ENCODE measurements at regions not wholly inside any gene's neighbourhood (a gene's known extent, or its start where the extent isn't known, plus 50 kb on each side); places are given as distances from the start of the nearest gene placed in this dataset.

DNA sequence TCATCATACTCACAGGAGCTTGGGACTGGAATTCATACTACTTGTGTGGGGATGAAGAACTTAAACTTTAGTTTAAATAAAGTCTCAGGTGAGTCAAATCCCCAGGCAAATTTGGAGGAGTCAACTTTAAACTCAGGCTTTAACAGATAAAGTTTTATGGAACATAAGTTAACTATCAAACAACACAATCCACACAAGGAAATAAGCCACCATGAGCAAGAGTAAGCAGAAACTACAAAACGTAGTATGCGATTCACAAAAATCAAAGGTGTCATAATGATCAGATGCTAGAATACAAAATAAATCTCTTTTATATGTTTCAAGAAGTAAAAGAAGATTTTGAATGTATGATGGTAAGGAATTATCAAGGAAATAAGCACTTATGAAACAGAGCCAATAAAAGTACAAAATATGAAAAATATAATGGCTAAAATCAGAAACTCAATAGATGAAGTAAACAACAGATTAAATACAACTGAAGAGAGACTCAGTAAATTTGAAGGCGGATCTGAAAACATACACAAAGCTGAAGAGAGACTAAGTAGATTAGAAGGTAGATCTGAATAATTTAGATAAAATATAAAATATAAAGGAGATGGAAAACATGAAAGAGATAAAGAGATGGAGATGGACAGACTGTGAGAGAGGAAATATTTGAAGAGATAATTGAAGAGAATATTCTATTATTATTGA, 97.5 kb upstream of the TWIST2 start:
- TF ChIP-seq, protein P1, sequence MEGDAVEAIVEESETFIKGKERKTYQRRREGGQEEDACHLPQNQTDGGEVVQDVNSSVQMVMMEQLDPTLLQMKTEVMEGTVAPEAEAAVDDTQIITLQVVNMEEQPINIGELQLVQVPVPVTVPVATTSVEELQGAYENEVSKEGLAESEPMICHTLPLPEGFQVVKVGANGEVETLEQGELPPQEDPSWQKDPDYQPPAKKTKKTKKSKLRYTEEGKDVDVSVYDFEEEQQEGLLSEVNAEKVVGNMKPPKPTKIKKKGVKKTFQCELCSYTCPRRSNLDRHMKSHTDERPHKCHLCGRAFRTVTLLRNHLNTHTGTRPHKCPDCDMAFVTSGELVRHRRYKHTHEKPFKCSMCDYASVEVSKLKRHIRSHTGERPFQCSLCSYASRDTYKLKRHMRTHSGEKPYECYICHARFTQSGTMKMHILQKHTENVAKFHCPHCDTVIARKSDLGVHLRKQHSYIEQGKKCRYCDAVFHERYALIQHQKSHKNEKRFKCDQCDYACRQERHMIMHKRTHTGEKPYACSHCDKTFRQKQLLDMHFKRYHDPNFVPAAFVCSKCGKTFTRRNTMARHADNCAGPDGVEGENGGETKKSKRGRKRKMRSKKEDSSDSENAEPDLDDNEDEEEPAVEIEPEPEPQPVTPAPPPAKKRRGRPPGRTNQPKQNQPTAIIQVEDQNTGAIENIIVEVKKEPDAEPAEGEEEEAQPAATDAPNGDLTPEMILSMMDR (IDR thresholded peaks at IDR 0.05 in 8 of 11, conservative IDR thresholded peaks at IDR 0.05 in 3 of 11), result no peak
- TF ChIP-seq POLR2A (IDR thresholded peaks at IDR 0.05), result no peak

Data from spleen (tissue), 7 donors.